ENCODE measurements at regions not wholly inside any gene's neighbourhood (a gene's known extent, or its start where the extent isn't known, plus 50 kb on each side); places are given as distances from the start of the nearest gene placed in this dataset.

DNA sequence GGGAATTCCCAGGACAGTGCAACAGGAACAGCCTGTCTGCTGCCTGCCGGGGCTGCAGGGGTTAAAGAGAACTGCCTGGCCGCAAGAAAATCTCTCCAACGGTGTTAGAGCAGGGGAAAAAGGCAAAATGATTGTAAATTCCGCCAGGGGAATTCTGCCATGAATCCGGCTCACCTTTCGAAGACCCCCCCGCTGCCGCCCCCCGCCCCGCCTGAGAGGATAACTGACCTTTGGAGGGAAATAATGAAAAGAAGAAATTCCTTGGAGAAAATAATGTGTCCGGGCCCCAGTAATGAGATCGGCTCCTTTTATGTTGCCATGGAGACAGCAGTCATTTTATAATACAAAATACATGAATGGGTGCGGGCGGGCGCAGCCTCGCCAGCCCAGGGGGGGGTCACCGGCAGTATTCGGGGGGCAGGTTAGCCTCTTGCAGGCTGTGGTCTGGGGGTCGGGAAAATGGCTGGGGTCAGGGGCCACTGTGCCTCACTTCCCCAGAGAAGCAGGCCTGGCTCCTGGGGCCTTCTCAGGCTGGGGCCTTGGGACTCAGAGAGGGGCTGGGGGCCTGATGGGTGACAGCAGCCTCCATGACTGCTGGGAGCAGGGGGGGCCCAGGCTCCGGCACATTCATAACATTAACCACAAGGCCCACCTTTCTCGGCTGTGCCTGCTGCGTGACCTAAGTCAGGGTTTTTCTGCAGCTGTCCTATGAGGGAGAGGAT lies 228.1 kb downstream of the MN1 start:
- H3K4me1 Mint-ChIP-seq, result no peaks in the 10 kb centered on the region
- no peak overlapping the region for H3K27ac Mint-ChIP-seq
- no peak for ATAC-seq (replicated peaks)
- H3K36me3 Mint-ChIP-seq (ENCODE audit: low read depth), result no peaks in the 10 kb centered on the region
- peaks cover 29% of the 10 kb centered on the region for H3K27me3 Mint-ChIP-seq
- H3K9me3 Mint-ChIP-seq, result peaks cover 11% of the 10 kb centered on the region
- no peak overlapping the region for H3K4me3 Mint-ChIP-seq

DNA sequence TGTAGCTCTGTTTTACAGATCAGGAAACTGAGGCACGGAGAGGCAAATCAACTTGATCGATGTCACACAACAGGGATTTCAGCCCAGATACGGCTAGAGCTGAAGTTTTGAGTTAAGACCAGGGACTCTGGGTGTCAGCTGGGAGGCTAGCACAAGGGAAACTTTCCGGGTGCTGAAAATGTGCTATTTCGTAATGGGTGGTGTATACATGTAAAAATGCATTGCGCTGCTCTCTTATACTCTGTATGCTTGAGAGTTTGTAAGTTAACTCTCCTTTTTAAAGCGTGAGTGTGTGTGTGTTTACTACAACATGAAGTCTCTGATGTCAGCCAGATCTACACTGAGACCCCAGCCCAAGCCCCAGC lies 227.6 kb downstream of the MN1 start:
- ATAC-seq (replicated peaks), result no peak
- Mint-ChIP-seq H3K4me3 (no peak overlapping the region), H3K4me1 (no peaks in the 10 kb centered on the region), H3K27me3 (peaks cover 27% of the 10 kb centered on the region), H3K36me3 (ENCODE audit: low read depth) (no peaks in the 10 kb centered on the region), H3K9me3 (peaks cover 11% of the 10 kb centered on the region), H3K27ac (no peak overlapping the region)

DNA sequence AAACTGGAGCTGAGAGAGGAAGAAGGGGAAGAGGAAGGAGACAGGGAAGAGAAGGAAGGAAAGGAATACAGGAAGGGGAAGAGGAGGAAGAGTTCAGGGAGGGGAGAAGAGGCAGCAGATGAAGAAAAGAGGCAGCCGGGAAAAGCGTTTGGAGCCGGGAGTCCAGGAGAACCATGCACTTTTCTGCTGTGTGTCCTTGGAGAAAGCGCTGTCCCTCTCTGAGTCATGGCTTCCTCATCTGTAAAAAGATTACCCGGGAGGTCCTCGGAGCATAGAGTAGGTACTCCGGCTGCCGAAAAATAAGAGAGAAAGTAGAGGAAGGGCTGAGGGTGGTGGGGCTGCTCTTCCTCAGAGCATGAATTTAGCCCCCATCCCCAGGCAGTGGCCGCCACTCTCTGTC lies 226.9 kb downstream of the MN1 start:
- Mint-ChIP-seq H3K4me3 (no peak overlapping the region), H3K27me3 (peaks cover 30% of the 10 kb centered on the region), H3K36me3 (ENCODE audit: low read depth) (no peaks in the 10 kb centered on the region), H3K27ac (no peak overlapping the region), H3K4me1 (no peaks in the 10 kb centered on the region), H3K9me3 (peaks cover 11% of the 10 kb centered on the region)
- ATAC-seq (replicated peaks), result no peak

DNA sequence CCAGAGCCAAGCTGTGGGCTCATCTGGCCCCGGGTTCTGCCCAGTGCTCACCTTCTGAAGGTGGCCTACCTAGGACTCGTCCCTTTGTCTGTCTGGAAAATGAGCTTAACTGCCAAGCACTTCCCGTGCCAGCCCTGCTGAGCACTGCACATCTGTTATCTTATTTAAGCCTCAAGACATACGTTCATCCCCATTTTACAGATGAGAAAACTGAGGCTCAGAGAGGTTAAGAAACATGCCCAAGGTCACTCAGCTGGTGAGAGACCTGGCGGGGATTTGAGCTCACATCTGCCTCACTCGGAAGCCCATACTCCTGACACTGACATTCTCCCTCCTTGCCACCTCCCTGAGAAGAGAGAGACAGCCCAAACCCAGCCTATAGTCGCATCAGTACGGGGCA lies 226.2 kb downstream of the MN1 start:
- H3K27ac Mint-ChIP-seq, result no peak overlapping the region
- no peak overlapping the region for H3K4me3 Mint-ChIP-seq
- no peak for ATAC-seq (replicated peaks)
- no peaks in the 10 kb centered on the region for H3K4me1 Mint-ChIP-seq
- H3K36me3 Mint-ChIP-seq (ENCODE audit: low read depth), result no peaks in the 10 kb centered on the region
- H3K27me3 Mint-ChIP-seq, result peaks cover 30% of the 10 kb centered on the region
- H3K9me3 Mint-ChIP-seq, result peaks cover 11% of the 10 kb centered on the region

DNA sequence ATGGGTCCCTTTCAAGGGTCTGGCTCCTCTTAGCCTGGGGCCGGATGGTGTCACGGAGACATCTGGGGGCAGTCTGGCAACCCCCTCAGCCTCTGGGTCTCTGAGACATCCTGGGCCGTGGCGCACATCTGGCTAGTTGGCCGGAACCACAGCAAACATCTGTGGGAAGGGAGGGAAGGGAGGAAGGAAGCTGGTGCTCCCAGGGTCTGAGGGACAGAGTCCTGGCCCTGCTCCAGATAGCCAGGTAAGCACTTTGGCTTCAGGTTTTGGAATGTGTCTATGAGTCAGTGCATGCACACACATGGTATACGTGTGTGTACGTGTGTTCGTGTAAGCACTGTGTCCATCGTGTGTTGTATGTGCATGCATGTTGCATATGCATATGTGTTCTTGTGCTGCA lies 225.1 kb downstream of the MN1 start:
- Mint-ChIP-seq H3K9me3 (peaks cover 5% of the 10 kb centered on the region), H3K36me3 (ENCODE audit: low read depth) (no peaks in the 10 kb centered on the region), H3K4me3 (no peak overlapping the region), H3K4me1 (no peaks in the 10 kb centered on the region), H3K27ac (no peak overlapping the region), H3K27me3 (peaks cover 25% of the 10 kb centered on the region)
- ATAC-seq (replicated peaks), result no peak

DNA sequence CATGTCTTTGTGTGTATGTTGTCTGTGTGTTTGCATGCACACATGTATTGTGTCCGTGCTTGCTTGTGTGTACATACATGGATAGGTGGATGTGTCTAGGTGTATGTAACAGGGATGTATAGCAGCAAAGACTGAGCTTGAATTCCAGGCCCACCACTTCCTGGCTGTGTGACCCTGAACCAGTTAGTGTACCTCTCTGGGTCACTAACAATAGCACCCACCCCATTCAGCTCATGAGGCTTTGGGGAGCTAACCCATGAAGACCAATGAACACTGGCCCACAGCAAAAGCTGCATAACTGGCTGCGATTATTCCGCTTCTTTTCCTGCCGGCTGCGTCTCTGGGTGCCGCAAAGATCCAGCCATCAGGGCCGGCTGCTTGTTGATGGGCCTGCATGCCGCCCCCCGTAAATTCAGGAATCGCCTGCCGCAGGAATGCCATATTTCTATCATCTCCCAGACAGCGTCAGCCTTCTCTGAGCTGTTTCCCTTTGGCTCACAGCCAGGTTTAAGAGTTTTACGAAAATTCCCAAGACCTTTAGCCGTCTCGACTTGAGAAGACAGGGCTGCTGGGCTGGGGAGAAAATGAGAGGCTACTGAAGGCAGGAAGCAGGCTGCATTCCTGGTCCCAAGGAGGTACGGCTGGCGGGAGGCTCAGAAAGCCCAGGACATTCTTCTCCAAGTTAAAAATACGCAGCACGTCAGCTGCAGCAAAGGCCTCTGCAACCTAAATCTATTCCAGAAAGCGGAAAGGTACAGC lies 224.6 kb downstream of the MN1 start:
- Mint-ChIP-seq H3K4me1 (no peaks in the 10 kb centered on the region), H3K36me3 (ENCODE audit: low read depth) (no peaks in the 10 kb centered on the region), H3K9me3 (peaks cover 4% of the 10 kb centered on the region), H3K27ac (no peak overlapping the region), H3K4me3 (no peak overlapping the region), H3K27me3 (peaks cover 24% of the 10 kb centered on the region)
- ATAC-seq (replicated peaks), result no peak

DNA sequence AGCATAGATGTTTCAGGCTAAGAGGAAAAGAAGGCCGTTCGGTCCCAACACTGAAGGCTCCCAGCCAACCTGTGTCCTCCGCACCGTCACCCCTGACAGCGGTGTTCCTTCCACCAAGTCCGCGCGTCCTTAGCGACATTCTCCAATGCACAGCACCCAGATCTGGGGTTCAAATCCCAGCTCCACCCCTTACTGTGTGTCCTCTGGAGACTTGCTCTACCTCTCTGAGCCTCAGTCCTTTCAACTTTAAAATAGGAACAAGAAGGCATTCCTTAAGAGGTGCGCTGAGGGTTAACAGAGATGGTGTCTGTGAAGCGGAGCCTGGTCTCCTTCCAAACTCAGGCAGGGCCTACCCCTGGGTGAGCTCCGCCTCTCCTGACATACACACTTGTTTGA lies 224.0 kb downstream of the MN1 start:
- Mint-ChIP-seq H3K27me3 (peaks cover 20% of the 10 kb centered on the region), H3K4me3 (no peak overlapping the region), H3K36me3 (ENCODE audit: low read depth) (no peaks in the 10 kb centered on the region), H3K27ac (no peak overlapping the region), H3K9me3 (no peaks in the 10 kb centered on the region), H3K4me1 (no peaks in the 10 kb centered on the region)
- ATAC-seq (replicated peaks), result no peak

DNA sequence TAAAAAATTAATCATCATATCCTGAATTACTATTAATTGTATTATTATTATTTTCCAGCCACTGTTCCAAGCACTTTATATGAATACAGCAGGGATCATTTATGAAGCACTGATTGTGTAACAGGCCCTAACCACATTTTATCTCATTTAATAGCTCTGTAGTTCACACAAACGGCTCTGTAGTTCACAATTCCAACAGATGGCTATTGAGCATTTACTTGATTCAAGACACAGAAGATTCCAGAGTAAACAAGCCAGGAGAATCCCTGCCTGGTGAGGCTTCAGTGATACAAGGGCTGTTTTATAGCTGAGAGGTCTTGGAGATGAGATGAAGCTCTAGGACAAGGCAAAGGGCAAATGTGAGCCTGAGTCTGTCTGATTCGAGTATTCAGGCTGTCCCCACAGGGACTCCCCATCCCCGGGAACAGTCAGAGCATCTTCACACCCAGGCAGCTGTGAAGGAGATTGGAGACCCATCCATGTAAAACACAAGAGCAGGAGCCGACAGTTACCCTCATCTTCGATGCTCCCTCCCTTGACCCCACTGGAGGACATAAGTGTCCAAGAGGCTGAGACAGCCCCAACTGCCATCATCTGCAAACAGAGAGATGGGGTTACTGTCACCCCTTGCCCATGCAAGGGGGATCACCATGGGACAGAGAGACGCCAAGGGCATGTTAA lies 222.5 kb downstream of the MN1 start:
- Mint-ChIP-seq H3K4me3 (no peak overlapping the region), H3K4me1 (no peaks in the 10 kb centered on the region), H3K27ac (no peak overlapping the region), H3K27me3 (peaks cover 17% of the 10 kb centered on the region), H3K36me3 (ENCODE audit: low read depth) (no peaks in the 10 kb centered on the region), H3K9me3 (no peaks in the 10 kb centered on the region)
- ATAC-seq (replicated peaks), result no peak

DNA sequence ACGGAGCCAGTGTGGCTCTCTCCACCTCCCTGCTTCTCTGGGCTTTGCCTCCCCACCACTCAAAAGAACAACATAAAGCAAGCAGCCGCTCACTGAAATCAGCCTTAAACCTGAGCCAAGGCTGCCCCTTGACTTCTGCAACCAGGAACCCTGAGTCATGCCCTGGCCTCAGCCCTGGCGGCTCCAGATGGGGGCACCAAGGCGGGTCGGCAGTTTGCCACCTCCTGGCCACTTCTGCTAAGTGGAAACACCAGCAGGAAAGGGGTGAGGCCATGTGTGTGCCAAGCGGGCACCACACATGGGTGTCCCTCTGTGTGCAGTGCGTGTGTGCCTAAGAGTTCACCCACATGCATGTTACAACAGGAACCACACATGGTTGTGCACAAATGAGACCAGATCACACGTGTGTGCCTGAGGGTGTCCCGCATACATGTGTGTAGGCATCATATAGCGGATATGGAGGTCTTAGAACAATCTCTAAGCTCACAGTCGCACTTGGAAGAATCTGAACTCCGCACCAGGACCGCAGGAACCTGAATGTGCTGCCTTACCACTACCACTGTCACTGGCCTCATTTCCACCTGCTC lies 221.2 kb downstream of the MN1 start:
- ATAC-seq (replicated peaks), result no peak
- Mint-ChIP-seq H3K9me3 (no peaks in the 10 kb centered on the region), H3K4me3 (no peak overlapping the region), H3K27me3 (peaks cover 11% of the 10 kb centered on the region), H3K27ac (no peak overlapping the region), H3K4me1 (no peaks in the 10 kb centered on the region), H3K36me3 (ENCODE audit: low read depth) (no peaks in the 10 kb centered on the region)

DNA sequence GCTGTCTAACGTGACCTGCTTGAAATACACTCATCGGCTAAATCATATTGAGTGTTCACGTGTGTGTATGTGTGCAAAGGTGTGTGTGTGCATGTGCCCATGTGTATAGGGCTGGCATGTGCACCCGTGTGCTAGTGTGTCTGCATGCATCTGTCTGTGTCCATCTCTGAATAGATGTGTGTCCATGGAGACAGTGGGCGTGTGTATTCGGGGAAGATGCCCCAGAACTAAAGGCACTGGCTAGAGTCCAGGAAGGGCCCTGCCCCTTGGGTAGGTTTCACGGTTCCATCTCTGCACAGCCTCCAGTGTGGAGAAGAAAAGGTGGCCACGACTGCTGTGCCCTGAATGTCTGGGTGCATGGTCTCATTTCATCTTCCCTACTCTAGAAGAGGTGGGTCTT lies 220.3 kb downstream of the MN1 start:
- H3K27me3 Mint-ChIP-seq, result peaks cover 11% of the 10 kb centered on the region
- no peaks in the 10 kb centered on the region for H3K9me3 Mint-ChIP-seq
- H3K27ac Mint-ChIP-seq, result no peak overlapping the region
- H3K36me3 Mint-ChIP-seq (ENCODE audit: low read depth), result no peaks in the 10 kb centered on the region
- no peak overlapping the region for H3K4me3 Mint-ChIP-seq
- no peak for ATAC-seq (replicated peaks)
- no peaks in the 10 kb centered on the region for H3K4me1 Mint-ChIP-seq

DNA sequence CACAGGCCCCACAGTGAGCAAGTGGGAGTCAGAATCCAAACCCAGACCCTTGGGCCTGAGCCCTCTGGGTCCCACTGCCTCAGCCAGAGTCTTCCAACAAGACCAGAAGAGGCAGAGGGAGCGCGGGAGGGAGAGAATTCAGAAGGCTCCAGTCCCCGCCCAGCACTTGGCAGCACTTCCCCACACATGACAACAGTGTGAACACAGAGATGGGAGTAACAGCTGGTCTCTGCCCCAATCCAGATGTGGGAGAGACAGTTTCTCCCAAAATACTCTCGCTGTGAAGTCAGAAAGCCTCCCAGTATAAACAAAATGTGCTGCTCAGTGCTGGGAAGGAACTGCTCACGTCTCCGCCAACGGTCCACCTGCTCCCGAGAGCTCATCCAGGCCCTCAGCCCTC lies 219.9 kb downstream of the MN1 start:
- ATAC-seq (replicated peaks), result no peak
- no peak overlapping the region for H3K4me3 Mint-ChIP-seq
- H3K9me3 Mint-ChIP-seq, result no peaks in the 10 kb centered on the region
- no peaks in the 10 kb centered on the region for H3K4me1 Mint-ChIP-seq
- no peak overlapping the region for H3K27ac Mint-ChIP-seq
- no peaks in the 10 kb centered on the region for H3K36me3 Mint-ChIP-seq (ENCODE audit: low read depth)
- H3K27me3 Mint-ChIP-seq, result peaks cover 11% of the 10 kb centered on the region

DNA sequence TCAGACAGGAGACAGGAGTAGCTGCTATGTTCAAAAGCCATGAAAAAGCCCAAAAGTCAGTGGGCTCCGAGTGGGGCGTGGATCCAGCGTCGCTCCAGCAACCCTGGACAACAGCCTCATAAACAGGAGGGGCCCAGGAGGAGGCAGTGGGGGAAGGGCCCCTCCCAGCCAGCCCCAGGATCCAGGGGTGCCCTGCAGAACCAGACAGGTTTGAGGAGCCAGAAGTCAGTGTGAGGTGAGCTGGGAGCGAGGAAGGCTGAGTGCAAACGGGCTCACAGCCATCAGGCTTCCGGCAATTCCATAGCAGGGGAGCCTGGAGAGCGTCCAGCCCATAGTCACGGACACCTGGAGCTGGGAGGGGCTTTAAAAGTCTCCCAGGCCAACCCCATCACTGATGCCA lies 217.7 kb downstream of the MN1 start:
- no peaks in the 10 kb centered on the region for H3K9me3 Mint-ChIP-seq
- H3K36me3 Mint-ChIP-seq (ENCODE audit: low read depth), result no peaks in the 10 kb centered on the region
- H3K4me3 Mint-ChIP-seq, result no peak overlapping the region
- H3K4me1 Mint-ChIP-seq, result no peaks in the 10 kb centered on the region
- ATAC-seq (replicated peaks), result no peak
- peaks cover 8% of the 10 kb centered on the region for H3K27me3 Mint-ChIP-seq
- H3K27ac Mint-ChIP-seq, result no peak overlapping the region

DNA sequence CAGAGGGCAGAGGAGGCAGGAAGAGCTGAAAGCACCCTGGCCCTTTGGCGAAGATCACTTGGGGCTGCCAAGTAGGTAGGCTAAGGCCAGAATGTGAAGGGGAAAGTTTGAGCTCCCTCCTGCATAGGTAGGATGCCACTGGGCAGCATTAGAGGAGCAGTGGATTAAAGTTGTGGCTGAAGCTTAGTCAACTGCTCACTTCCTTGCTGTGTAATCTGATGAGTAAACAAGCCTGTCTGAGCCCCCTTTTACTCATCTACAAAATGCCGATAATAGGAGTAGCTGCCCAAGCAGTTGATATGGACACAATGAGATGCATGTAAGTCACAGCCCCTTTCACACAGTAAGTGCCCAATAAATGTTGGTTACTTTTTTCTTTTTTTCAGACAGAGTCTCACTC lies 216.4 kb downstream of the MN1 start:
- H3K9me3 Mint-ChIP-seq, result no peaks in the 10 kb centered on the region
- no peaks in the 10 kb centered on the region for H3K36me3 Mint-ChIP-seq (ENCODE audit: low read depth)
- no peak for ATAC-seq (replicated peaks)
- no peak overlapping the region for H3K27ac Mint-ChIP-seq
- H3K27me3 Mint-ChIP-seq, result peaks cover 8% of the 10 kb centered on the region
- no peak overlapping the region for H3K4me3 Mint-ChIP-seq
- H3K4me1 Mint-ChIP-seq, result no peaks in the 10 kb centered on the region

DNA sequence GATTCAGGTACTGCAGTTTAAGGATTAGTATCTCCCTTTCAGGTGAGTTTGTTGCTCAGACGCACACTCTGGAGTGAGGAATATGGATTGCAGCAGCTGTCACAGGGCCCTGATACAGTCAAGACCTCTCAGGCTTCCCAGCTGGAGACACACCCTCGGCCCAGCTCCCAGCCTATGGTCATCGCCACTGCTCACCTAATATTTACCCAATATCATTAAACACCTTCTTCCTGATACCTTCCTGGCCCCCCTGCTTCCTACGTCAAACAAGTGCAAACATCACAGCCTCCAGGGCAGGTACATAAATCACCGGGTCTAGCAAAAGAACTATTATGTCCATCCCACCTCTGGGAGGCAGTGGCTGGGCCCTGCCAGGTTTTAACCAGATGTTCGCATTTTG lies 213.3 kb downstream of the MN1 start:
- ATAC-seq (replicated peaks), result no peak
- Mint-ChIP-seq H3K27ac (no peak overlapping the region), H3K4me1 (no peaks in the 10 kb centered on the region), H3K36me3 (ENCODE audit: low read depth) (no peaks in the 10 kb centered on the region), H3K4me3 (no peak overlapping the region), H3K9me3 (no peaks in the 10 kb centered on the region), H3K27me3 (peaks cover 4% of the 10 kb centered on the region)

DNA sequence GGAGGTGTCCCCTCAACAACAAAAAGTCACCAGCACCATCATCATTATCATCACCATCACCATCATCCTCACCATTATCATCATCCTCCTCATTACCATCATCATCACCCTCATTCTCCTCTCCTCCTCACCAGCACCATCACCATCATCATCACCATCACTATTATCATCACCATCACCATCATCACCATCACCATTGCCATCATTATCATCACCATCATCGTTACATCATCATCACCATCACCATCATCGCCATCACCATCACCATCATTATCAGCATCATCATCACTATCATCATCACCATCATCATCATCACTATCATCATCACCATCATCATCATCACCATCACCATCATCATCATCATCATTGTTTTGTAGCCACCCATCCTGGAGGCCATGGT lies 212.6 kb downstream of the MN1 start:
- Mint-ChIP-seq H3K4me3 (no peak overlapping the region), H3K36me3 (ENCODE audit: low read depth) (no peaks in the 10 kb centered on the region), H3K9me3 (no peaks in the 10 kb centered on the region), H3K27ac (no peak overlapping the region), H3K4me1 (no peaks in the 10 kb centered on the region), H3K27me3 (peaks cover 4% of the 10 kb centered on the region)
- no peak for ATAC-seq (replicated peaks)
